OCI-LY1 (cell line): ENCODE measurements at regions not wholly inside any gene's neighbourhood (a gene's known extent, or its start where the extent isn't known, plus 50 kb on each side); places are given as distances from the start of the nearest gene placed in this dataset.

Experiments
- H2AFZ ChIP-seq: fragments of 200-600 bp; sonication (generic), shearing (Covaris generic); 2 replicates; pipeline ENCODE4 v1.6.0; 2014; ENCODE audit warnings: antibody characterized with exemption, mild to moderate bottlenecking, low read length
- H3F3A ChIP-seq: fragments of 200-600 bp; sonication (generic), shearing (Covaris generic); 2 replicates; pipeline ENCODE4 v1.6.0; 2014; ENCODE audit warnings: mild to moderate bottlenecking, antibody characterized with exemption, low read length, moderate library complexity; ENCODE audit not compliant: insufficient read depth
- H3K27ac ChIP-seq: fragments of 200-600 bp; sonication (generic); 2 replicates; pipeline ENCODE4 v1.5.1; 2014; ENCODE audit warnings: low read length, mixed run types, mild to moderate bottlenecking, low read depth; ENCODE audit not compliant: poor library complexity, severe bottlenecking
- H3K27me3 ChIP-seq: fragments of 200-600 bp; sonication (generic); 2 replicates; pipeline ENCODE4 v1.6.0; 2014; ENCODE audit warnings: antibody characterized with exemption, mild to moderate bottlenecking, low read length, moderate library complexity; ENCODE audit not compliant: insufficient read depth
- H3K36me3 ChIP-seq: fragments of 200-600 bp; sonication (generic); 2 replicates; pipeline ENCODE4 v1.6.1; 2014; ENCODE audit warnings: mild to moderate bottlenecking, antibody characterized with exemption, low read length, moderate library complexity, mixed read lengths; ENCODE audit not compliant: insufficient read depth
- H3K4me1 ChIP-seq: fragments of 200-600 bp; sonication (generic); 2 replicates; pipeline ENCODE4 v1.5.1; 2014; ENCODE audit warnings: mild to moderate bottlenecking, low read length, moderate library complexity; ENCODE audit not compliant: insufficient read depth, severe bottlenecking
- H3K4me2 ChIP-seq: fragments of 200-600 bp; sonication (generic), shearing (Covaris generic); 2 replicates; pipeline ENCODE4 v1.6.1; 2014; ENCODE audit warnings: low read length
- H3K4me3 ChIP-seq: fragments of 200-600 bp; sonication (generic); 2 replicates; pipeline ENCODE4 v1.5.1; 2014; ENCODE audit warnings: low read length, low read depth, mild to moderate bottlenecking, mixed read lengths; ENCODE audit not compliant: poor library complexity, severe bottlenecking
- H3K79me2 ChIP-seq: fragments of 200-600 bp; shearing (Covaris generic); 2 replicates; pipeline ENCODE4 v1.6.1; 2016; ENCODE audit warnings: mixed run types, low read length, mixed read lengths; ENCODE audit not compliant: insufficient read depth
- H3K9ac ChIP-seq: fragments of 200-600 bp; sonication (generic), shearing (Covaris generic); 2 replicates; pipeline ENCODE4 v1.6.1; 2014; ENCODE audit warnings: mild to moderate bottlenecking, low read length, mixed read lengths
- H3K9me2 ChIP-seq: fragments of 200-600 bp; sonication (generic), shearing (Covaris generic); 2 replicates; pipeline ENCODE4 v1.6.1; 2014; ENCODE audit warnings: low read depth, mild to moderate bottlenecking, low read length, mixed read lengths
- H3K9me3 ChIP-seq: fragments of 200-600 bp; shearing (Covaris generic); 2 replicates; pipeline ENCODE4 v1.6.1; 2014; ENCODE audit warnings: low read length, mixed read lengths
- H4K20me1 ChIP-seq: fragments of 200-600 bp; sonication (generic), shearing (Covaris generic); 2 replicates; pipeline ENCODE4 v1.6.0; 2016; ENCODE audit warnings: mild to moderate bottlenecking, low read length; ENCODE audit not compliant: insufficient read depth
- EZH2 ChIP-seq: fragments of 200-600 bp; sonication (generic), shearing (Covaris generic); IDR thresholded peaks from 2 replicates; pipeline ENCODE4 v1.8.0; 2017; ENCODE audit warnings: borderline replicate concordance, mixed run types, mild to moderate bottlenecking, antibody characterized with exemption, low read length, moderate library complexity, mixed read lengths
- TF ChIP-seq, protein P1 (sequence below): fragments of 200-600 bp; sonication (generic), shearing (Covaris generic); IDR thresholded peaks from 2 replicates; pipeline ENCODE4 v1.5.1; 2017; ENCODE audit warnings: mild to moderate bottlenecking, antibody characterized with exemption, low read length, moderate library complexity, mixed read lengths

DNA sequence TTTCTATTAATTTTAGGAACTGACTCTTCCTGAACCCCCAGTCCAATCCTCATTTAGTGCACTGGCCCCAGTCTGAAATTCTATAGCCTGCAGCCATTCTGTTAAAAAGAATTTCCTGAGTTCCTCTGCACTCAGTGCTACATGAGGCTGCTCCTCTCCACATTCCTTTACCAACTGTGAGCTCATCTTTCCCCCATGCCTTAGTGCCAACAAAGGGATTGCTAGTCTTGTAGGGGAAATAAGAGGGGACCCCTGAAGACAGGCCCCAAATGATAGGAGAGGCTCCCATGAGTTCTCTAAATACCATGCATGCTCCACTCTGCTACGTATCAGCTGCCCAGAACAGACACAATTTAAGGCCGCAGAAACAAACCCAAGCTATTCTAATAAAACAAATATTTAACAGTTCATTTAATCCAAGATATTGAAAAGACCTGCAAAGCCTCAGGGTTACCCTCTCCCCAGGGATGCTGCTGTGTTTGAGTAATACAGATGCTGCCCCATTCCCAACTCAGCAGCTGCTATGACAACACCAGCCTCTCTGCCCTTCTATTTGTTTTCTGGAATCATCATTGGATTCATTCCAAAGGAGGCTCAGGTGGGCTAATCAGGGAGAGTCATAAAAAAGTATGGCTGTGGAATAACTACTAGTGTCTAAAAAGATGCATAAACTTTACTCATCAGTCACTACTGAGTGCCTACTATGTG, 228.5 kb downstream of the TOX3 start:
- no peaks in the 10 kb centered on the region for H4K20me1 ChIP-seq
- no peak overlapping the region for H3K27ac ChIP-seq
- no peaks in the 10 kb centered on the region for H3K9me3 ChIP-seq
- H3K79me2 ChIP-seq = no peaks in the 10 kb centered on the region
- H3K27me3 ChIP-seq = no peaks in the 10 kb centered on the region
- no peak for TF ChIP-seq EZH2
- TF ChIP-seq, protein P1, sequence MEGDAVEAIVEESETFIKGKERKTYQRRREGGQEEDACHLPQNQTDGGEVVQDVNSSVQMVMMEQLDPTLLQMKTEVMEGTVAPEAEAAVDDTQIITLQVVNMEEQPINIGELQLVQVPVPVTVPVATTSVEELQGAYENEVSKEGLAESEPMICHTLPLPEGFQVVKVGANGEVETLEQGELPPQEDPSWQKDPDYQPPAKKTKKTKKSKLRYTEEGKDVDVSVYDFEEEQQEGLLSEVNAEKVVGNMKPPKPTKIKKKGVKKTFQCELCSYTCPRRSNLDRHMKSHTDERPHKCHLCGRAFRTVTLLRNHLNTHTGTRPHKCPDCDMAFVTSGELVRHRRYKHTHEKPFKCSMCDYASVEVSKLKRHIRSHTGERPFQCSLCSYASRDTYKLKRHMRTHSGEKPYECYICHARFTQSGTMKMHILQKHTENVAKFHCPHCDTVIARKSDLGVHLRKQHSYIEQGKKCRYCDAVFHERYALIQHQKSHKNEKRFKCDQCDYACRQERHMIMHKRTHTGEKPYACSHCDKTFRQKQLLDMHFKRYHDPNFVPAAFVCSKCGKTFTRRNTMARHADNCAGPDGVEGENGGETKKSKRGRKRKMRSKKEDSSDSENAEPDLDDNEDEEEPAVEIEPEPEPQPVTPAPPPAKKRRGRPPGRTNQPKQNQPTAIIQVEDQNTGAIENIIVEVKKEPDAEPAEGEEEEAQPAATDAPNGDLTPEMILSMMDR = no peak
- no peak overlapping the region for H3K4me2 ChIP-seq
- H3K9me2 ChIP-seq = no peaks in the 10 kb centered on the region
- H3K36me3 ChIP-seq = no peaks in the 10 kb centered on the region
- H3K4me3 ChIP-seq = no peak overlapping the region
- H3K9ac ChIP-seq = no peak overlapping the region
- no peaks in the 10 kb centered on the region for H3K4me1 ChIP-seq
- no peaks in the 10 kb centered on the region for H3F3A ChIP-seq
- no peak overlapping the region for H2AFZ ChIP-seq

DNA sequence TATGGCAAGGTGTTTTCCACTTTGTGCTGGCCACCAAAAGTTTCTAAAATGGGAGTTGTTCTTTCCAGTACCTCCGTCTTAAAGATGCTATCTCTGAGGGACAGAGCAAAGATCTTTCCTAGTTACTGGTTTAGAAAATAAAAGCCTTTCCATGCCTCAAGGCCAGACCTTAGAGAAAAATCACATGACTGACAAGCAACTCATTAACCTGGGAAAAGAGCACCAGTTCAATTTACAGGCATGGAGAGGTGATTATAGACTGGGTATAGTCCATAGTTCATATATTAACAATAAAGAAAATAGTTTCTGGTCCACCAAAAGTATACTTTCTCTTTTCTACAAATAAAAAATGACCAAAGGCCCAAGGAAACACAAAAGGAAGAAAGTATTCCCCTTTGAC, 230.7 kb downstream of the TOX3 start:
- Histone ChIP-seq H3K36me3 (no peaks in the 10 kb centered on the region), H3K9me3 (no peaks in the 10 kb centered on the region), H3F3A (no peaks in the 10 kb centered on the region), H3K4me2 (no peak overlapping the region), H3K79me2 (no peaks in the 10 kb centered on the region), H3K4me1 (no peaks in the 10 kb centered on the region), H3K9me2 (no peaks in the 10 kb centered on the region), H3K27me3 (no peaks in the 10 kb centered on the region), H4K20me1 (no peaks in the 10 kb centered on the region), H2AFZ (no peak overlapping the region), H3K9ac (no peak overlapping the region), H3K4me3 (no peak overlapping the region), H3K27ac (no peak overlapping the region)
- no peak for TF ChIP-seq EZH2
- TF ChIP-seq, protein P1 = no peak

DNA sequence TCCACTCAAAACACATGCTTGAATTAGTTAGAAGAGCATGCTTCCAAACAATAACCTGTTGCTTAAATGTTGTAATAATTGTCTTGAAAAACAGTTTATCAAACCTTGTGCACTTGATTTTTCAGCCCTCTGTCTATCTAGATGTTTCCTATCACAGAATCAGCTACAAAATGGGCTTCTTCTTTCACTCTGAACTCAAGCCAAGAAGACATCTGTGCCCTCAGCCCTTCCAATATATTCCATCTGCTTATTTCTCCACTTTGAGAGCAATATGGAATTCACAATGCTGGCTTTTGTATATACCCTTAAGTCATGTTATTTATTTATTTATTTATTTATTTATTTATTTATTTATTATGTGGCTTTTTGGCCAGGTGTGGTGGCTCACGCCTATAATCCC, 234.2 kb downstream of the TOX3 start:
- Histone ChIP-seq H3K27me3 (no peaks in the 10 kb centered on the region), H3K4me2 (no peak overlapping the region), H3K4me1 (no peaks in the 10 kb centered on the region), H3K36me3 (no peaks in the 10 kb centered on the region), H2AFZ (no peak overlapping the region), H3K27ac (no peak overlapping the region), H3K4me3 (no peak overlapping the region), H3K9me2 (no peaks in the 10 kb centered on the region), H3K9ac (no peak overlapping the region), H3K79me2 (no peaks in the 10 kb centered on the region), H4K20me1 (no peaks in the 10 kb centered on the region), H3K9me3 (no peaks in the 10 kb centered on the region), H3F3A (no peaks in the 10 kb centered on the region)
- TF ChIP-seq, protein P1 = no peak
- TF ChIP-seq EZH2 = no peak
